Choroid plexus epithelial cell (primary cell): ENCODE measurements at regions not wholly inside any gene's neighbourhood (a gene's known extent, or its start where the extent isn't known, plus 50 kb on each side); places are given as distances from the start of the nearest gene placed in this dataset.
"Not testable (repeated sequence)": the region's sequence is repeated elsewhere in the genome, so short reads cannot be mapped to it uniquely, and the experiment has no call there.

Experiments
- DNase-seq: peaks from one replicate; pipeline ENCODE4 v3.0.0-alpha.2; 2010; ENCODE audit warnings: low read depth
- H3K4me3 ChIP-seq: 2 replicates; pipeline ENCODE4 v1.5.1; 2011; ENCODE audit warnings: low read depth, mild to moderate bottlenecking, control low read depth, low read length, moderate library complexity
- TF ChIP-seq, protein P1 (sequence below): conservative IDR thresholded peaks from 2 replicates; pipeline ENCODE4 v1.5.1; 2011; ENCODE audit warnings: low read depth, mild to moderate bottlenecking, control low read depth, inconsistent platforms, low read length, moderate library complexity

DNA sequence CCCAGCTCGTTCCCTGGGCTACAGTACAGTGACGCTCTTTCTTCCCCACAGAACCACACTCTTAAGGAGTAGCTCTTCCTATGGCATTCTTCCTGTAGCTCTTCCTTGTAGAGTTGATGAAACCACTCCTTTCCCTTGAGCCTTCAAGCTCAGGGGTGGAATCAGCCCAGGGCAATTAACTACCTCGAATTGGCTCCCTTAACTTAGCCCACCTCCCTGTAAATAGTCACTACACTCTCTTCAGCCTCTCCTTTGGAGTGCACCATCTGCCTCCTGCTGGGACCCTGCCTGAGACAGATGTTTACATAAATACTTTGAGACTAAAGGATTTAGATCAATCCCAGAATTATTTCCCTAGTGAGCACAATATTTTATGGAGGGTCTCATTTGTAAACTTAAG is 537.8 kb upstream of the AUTS2 start:
- no peak overlapping the region for H3K4me3 ChIP-seq
- no peak for DNase-seq
- TF ChIP-seq, protein P1, sequence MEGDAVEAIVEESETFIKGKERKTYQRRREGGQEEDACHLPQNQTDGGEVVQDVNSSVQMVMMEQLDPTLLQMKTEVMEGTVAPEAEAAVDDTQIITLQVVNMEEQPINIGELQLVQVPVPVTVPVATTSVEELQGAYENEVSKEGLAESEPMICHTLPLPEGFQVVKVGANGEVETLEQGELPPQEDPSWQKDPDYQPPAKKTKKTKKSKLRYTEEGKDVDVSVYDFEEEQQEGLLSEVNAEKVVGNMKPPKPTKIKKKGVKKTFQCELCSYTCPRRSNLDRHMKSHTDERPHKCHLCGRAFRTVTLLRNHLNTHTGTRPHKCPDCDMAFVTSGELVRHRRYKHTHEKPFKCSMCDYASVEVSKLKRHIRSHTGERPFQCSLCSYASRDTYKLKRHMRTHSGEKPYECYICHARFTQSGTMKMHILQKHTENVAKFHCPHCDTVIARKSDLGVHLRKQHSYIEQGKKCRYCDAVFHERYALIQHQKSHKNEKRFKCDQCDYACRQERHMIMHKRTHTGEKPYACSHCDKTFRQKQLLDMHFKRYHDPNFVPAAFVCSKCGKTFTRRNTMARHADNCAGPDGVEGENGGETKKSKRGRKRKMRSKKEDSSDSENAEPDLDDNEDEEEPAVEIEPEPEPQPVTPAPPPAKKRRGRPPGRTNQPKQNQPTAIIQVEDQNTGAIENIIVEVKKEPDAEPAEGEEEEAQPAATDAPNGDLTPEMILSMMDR: no peak

DNA sequence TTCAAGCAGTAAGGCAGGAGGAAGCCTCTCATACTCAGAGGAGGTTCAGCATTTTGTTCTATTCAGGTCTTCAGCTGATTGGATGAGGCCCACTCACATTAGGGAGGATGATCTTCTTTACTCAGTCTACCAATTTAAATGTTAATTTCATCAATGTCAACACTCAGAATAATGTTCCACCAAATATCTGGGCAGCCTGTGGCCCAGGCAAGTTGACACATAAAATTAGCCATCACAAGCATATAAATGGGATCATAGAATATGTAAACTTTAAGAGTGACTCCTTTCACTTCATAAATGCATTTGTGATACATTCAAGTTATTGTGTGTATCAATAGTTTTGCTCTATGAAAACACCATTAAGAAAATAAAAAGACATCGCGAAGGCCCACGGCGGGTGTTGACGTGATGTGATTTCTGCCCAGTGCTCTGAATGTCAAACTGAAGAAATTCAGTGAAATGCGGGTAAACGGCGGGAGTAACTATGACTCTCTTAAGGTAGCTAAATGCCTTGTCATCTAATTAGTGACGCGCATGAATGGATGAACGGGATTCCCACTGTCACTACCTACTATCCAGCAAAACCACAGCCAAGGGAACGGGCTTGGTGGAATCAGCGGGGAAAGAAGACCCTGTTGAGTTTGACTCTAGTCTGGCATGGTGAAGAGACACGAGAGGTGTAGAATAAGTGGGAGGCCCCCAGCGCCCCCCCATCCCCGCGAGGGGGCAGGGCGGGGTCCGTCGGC is 536.1 kb upstream of the AUTS2 start:
- peak; percentile 12 for DNase-seq
- TF ChIP-seq, protein P1: no peak
- no peak overlapping the region for H3K4me3 ChIP-seq

DNA sequence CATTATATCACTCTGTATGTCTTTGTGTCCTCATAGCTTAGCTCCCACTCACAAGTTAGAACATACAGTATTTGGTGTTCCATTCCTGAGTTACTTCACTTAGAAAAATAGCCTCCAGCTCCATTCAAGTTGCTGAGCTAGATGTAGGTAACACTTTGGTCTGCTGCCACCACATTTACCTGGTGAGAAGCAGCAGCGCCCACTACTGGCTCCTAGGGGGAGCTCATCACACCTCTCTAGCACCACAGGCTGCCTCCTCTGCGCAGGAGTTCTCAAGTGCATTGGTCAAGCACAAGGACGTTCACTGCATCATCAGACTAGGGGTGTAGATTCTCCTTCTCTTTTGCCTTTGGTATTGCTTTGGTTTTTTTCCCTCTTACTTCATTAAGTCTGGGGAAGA is 530.9 kb upstream of the AUTS2 start:
- H3K4me3 ChIP-seq: no peak overlapping the region
- DNase-seq: peak; percentile 52
- TF ChIP-seq, protein P1: peak; percentile 62

DNA sequence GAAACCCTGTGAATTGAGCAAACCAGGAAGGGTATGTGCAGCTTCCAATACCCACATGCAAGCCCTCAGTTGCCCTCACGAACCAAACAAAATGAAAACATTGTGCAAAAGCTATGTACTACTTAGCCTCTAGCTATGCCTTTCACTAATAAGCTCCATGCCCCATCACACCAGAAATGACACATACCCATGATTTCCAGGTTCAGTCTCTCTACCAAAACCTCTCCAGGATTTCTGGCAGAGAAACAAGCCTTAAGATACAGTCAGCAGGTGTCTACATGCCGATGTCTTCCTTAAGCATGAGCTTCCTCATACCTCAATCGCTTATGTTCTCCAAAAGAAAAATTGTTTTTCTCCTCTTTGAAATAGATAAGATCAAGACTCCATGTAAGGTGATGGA is 527.8 kb upstream of the AUTS2 start:
- TF ChIP-seq, protein P1: no peak
- H3K4me3 ChIP-seq: no peak overlapping the region
- no peak for DNase-seq

DNA sequence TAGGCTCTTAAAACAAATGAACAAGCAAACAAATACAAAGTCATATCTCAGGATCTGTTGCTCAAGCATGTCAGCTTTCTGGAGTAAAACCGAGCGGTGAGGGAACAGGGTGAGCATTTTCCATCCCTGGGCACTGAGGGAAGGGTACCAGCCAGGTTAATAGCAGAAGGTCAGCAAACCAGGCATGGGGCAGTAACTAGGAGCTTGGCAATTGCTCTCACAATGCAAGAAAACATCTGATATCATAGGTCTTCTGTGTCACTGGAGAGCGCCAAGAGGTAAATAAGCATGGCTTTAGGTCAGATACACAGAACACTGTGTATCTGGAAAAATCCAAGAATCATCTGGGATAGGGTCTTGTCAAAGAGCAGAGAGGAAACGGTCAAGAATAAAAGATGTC is 521.7 kb upstream of the AUTS2 start:
- TF ChIP-seq, protein P1: no peak
- no peak for DNase-seq
- H3K4me3 ChIP-seq: no peak overlapping the region

DNA sequence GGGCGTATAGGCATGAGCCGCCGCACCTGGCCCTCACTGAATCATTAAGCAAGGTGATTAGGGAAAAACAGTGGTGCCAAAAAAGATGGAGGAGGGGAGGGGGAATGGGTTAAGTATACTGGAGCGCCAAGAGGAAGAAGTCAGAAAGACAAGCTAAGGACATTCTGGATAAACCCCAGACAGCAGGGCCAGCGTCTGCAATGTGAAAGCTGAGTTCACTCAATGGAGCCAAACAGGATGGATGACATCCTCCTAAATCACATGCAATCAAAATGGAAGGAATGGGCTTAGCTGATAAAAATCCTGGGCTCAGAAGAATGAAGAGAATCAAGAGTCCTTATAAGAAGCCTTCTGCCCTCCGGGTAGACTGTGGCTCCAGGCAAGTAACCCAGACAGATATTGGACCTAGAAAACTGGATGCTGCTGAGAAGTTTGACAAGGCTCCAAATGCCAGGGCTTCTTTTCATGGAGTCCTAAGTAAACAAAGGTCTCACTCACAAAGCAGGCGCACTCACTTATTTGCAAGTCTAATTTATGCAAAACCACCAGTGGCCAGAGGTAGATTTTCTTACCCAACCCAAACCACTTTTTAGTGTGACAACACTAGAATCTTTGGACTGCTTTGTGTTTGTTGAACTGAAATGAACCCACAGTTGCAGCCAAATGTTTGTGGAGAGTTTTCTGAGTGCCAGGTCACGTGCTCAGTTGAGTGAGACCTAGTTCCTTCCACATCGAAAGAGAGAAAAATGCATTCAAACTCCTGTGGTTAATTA is 519.1 kb upstream of the AUTS2 start:
- TF ChIP-seq, protein P1: no peak
- no peak overlapping the region for H3K4me3 ChIP-seq
- DNase-seq: peak; percentile 12

DNA sequence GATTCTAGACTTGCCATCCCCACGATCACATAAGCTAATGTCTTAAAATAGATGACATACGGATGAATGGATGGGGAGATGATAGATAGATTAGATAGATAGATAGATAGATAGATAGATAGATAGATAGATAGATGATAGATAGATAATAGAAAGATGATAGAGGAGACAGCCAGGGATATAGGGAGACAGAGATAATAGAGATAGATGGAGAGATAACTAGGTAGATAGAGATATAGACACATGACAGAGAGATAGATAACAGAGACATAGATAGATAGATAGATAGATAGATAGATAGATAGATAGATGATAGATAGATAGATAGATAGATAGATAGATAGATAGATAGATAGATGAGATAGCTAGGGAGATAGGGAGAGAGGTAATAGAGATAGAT is 511.0 kb upstream of the AUTS2 start:
- not testable (repeated sequence) for DNase-seq, H3K4me3 ChIP-seq
